ENCODE measurements at regions not wholly inside any gene's neighbourhood (a gene's known extent, or its start where the extent isn't known, plus 50 kb on each side); places are given as distances from the start of the nearest gene placed in this dataset.

GRCh38 chr18:35771172-35771571, 189.6 kb downstream of the GALNT1 start:
- TF ChIP-seq POLR2A (IDR thresholded peaks at IDR 0.05) (no peak), CTCF (IDR thresholded peaks at IDR 0.05) (no peak), EP300 (IDR thresholded peaks at IDR 0.05; ENCODE audit: low read depth) (no peak), POLR2AphosphoS5 (IDR thresholded peaks at IDR 0.05) (no peak)

All from transverse colon (tissue), 4 donors.